Epithelial cell of prostate (primary cell): ENCODE measurements at regions not wholly inside any gene's neighbourhood (a gene's known extent, or its start where the extent isn't known, plus 50 kb on each side); places are given as distances from the start of the nearest gene placed in this dataset.

ENCODE experiments used
- DNase-seq: peaks from one replicate; pipeline ENCODE4 v3.0.0-alpha.2; 2011; ENCODE audit warnings: low read depth, low spot score
- H3K27ac ChIP-seq: fragments of 450-650 bp; 2 replicates; pipeline ENCODE4 v1.5.1; 2017; ENCODE audit warnings: mild to moderate bottlenecking

DNA sequence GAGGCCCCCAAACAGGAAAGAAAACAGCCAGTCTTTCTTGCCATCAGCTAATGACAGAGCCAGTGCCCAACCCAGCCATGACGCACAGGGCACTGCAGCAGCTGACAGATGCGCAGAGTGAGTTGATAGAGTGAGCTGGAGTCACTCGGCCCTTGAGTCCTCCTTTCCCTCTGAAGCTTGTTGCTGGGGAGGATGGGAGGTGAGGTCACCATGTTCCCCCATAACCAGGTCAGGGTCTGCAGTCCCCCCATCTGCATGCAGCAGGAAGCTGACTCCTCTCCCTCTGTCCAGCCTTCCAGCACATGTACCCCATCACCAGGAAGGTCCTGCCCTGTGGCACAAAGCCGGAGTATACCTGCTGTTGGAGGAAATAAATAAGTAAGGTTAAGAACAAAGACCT lies 174.6 kb downstream of the ABHD5 start:
- H3K27ac ChIP-seq = peak overlapping the region; percentile 96
- DNase-seq = no peak

DNA sequence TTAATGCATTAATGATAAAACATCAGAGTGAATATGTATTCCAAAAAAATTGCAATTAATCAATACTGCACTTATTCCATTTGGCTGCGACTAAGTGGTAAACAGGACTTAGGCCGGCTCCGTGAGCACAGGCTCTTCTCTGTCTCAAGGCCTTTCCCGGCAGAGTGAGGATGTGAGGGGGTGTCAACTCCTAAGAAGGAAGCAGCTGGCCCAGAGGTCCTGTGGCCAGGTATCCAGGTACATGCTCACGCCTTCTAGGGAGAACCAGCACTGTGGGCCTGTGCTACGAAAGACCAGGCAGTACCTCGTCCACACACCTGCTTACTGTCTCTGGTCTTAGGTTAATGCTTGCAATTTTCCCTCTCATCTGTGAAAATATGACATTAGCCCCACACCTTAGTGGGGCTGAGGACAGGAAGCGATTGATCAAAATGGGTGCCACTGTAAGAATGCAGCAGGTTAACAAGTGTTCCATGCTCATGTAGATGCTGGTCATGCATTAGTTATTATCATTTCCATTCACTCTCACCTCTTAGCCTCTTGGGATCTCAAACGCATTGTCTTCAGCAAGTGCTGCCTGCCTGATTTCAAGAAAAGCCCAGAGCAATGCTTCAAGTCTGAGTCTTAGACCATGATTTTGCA lies 175.3 kb downstream of the ABHD5 start:
- H3K27ac ChIP-seq = peak overlapping the region; percentile 96
- no peak for DNase-seq

DNA sequence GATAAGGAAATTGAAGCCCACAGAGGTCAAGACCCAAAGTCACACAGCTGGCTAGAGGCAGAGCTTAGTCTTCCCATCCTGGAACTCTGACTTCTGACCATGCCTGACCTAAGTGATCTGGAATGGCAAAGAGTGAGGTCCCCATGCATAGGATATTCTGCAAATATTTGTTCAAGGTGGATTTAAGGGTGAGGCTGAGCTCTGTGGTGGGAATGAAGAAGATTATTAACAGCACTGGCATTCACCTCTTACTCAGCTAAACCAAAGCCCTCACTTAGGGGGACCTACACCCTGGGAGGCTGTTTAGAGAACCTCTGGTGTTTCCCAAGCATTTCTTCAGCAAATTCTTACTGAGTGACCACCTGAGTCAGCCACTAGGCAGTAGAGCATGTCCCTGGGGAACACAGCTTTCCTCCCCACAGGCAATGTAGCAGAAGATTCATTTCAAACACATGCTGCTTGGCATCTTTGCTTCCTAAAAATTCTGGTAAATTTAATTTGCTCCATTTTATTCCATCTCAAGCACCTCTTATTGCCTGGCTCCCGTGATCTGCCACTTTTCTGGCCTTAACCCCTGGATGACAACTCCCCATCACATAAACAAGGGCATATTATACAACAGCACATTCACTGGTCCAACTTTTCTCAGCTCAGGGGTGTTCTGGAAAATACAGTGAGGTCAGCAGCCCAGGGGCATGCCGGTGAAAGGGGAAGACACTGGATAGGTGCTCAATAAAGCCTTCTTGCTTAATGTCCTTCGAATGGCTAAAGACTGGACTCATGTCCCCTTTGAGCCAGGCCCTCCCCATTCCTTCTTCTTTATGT lies 176.0 kb downstream of the ABHD5 start:
- DNase-seq = no peak
- peak overlapping the region; percentile 96 for H3K27ac ChIP-seq

DNA sequence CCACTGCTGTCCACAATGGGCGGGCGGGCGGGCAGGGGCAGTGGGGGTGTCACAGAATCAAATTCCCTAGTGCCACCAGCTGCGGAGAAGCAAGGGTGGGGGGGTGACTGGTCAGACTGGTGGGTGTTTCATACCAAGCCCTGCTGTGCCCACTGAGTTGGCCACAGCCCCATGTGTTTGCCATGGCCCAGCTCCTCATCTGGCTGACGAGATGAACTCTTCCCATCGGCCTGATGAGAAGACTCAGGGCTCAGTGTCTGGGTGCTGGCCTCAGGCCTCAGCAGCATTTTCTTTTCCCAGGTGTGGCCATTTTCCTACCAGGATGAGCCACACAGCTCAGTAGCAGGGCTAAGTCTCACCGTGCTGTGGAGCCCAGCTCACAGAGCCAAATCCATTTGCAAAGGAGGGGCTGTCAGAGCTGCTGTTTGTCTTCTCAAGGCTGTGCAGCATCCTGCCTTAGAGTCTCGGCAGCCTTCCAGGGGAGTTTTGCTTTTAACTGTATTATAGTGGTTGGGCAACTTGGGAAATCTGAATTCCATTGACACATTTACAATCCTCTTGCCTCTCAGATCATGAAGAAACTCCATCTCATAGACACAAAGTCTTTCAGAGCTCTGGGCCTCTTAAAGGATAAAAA lies 176.8 kb downstream of the ABHD5 start:
- no peak for DNase-seq
- H3K27ac ChIP-seq = peak overlapping the region; percentile 96

DNA sequence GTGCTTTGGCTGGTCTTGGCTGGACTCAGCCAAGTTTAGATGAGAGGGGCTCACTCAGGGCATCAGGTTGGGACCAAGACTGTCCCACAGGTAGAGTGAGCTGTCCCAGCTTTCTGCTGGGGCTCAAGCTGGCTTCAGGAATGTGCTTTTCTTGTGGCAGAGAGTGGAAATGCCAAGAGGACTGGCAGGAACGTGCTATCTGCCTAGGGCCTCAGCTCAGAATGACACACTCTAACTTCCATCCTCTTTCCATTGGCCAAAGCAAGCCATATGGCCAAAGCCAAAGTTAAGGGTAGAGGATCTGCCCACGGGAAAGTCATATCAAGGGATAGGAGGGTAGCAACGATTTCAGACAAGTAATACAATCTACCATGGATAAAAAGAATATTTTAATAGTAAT lies 178.8 kb downstream of the ABHD5 start:
- no peak for DNase-seq
- H3K27ac ChIP-seq = peak overlapping the region; percentile 96

DNA sequence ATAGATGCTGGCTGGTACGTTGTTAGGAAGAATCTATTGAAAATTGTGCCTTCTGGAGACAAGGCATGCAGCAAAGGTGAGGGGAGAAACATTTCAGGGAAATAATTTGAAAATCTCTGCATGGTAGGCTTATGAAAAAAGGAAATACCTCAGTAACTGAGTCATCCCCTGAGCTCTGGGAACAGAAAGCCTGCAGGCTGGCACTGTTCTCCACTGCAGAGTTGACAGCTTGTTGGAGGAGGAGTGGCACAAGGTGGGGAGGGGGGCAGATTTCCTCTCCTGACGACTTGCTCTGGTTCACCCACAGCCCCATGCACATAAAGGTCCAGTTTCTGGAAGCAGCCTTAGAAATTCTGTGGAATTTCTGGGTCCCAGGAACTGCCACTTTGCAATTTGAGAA lies 179.4 kb downstream of the ABHD5 start:
- H3K27ac ChIP-seq = peak overlapping the region; percentile 96
- DNase-seq = no peak

DNA sequence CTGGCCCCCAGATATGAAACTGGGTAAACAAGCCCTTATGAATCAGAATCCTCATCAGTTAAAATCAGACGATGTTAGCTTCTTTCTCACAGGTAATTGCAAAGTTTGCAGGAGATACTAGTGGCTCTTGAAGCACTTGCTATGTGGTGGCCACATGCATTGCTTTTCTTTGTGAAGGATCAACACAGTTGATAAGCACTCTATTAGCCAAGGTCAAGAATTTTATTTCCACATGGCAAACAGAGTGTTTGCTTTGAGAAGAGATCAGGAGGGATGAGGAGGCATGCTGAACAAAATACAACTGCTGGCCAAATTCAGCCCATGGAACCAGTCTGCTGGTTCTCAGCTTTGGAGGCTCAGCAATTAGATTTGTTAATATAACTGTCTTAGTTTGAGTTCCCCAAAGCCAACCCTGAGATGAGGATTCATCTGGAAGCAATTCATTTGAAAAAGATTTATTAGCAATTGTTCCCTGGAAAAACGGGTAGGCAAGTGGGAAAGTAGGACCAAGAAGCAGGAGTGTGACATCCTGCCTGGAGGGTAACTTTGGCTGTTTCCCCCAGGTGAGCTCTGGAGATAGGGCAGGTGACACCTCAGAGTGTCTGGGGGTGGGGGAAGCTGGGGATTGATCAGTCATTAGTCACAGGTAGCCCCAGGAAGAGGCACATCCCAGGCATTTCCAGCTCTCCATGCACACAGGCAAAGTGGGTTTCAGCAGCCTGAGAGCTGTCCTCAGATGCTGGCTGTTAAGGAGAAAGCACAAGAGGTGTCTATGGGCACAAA lies 180.3 kb downstream of the ABHD5 start:
- DNase-seq = no peak
- peak overlapping the region; percentile 96 for H3K27ac ChIP-seq

DNA sequence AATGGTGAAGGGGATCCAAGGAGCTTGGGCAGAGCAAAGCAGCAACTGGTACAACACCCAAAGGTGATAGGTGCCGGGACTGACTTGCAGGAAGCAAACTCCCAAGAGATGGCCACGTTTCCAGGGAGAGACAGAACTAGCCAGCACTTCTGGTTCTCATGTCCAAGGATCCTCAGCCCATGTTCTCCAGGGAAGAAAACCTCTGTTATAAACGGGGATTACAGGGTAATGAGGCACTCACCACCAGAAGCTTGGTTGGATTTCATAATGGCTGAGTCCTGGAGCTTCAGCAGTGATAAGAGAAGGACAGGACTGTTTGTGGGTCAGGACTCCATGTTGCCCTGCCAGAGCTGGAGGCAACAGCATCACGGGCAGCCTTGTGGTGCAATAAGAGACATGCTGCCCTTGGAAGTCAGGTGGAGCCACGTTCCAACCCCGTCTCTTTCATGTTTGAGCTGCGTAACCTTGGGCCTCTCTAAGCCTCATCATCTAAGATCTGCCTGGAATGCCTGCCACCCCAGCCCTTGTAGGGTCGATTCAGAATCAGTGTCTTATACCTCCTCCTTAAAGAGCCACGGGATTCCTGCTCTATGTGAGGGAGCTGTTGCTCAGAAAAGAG lies 181.0 kb downstream of the ABHD5 start:
- DNase-seq = no peak
- peak overlapping the region; percentile 96 for H3K27ac ChIP-seq

DNA sequence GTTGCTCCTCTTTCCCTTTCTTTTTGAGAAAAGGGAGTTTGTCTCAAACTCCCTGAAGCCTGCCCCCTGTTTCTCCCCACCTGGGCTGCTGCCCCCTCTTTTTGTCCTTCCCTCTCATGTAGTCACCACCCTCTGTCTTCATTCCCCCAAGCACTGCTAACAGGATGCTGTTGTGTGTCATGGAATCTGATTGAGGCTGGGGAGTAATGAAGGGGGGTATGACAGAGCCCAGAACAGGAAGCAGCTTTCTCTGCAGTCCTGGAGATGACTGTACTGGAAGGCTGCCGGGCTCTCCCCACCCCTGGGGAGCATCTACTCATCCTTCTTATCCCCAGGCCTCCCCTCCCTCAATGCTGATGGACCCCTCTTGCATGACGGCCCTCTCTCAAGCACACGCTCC lies 181.6 kb downstream of the ABHD5 start:
- DNase-seq = peak; percentile 49
- peak overlapping the region; percentile 96 for H3K27ac ChIP-seq

DNA sequence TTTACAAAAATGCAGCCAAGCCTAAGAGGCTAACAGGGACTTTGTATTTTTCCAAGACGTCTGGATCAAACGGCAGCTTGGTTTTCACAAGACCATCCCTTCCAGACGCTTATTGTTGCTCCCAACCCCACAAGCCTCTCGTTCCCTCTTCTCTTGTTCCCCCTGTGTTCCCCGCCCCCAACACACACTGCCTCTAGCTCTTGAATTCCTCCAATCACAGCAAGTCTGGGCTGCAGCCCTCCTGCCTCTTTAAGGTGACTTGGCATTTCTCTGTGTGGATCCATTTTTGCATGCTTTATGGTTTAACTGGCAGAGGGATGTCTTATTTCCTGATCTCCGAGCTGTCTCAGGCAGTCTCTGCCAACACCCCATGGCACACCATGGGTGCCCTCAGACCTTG lies 182.2 kb downstream of the ABHD5 start:
- DNase-seq = no peak
- H3K27ac ChIP-seq = peak overlapping the region; percentile 96

DNA sequence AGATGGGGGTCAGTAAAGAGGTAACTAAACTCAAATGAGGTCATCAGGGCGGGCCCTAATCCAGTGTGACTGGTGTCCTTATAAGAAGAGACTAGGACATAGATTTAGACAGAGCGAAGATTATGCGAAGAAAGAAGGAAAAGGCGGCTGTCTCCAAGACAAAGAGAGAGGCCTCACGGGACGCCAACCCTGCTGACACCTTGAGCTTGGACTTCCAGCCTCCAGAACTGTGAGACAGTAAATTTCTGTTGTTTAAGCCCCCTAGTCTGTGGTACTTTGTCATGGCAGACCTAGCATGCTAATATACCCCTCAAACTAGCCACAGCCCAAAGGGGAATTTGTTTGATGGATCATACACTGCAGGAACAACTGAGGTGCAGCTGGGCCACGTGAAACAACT lies 183.0 kb downstream of the ABHD5 start:
- peak overlapping the region; percentile 96 for H3K27ac ChIP-seq
- DNase-seq = no peak

DNA sequence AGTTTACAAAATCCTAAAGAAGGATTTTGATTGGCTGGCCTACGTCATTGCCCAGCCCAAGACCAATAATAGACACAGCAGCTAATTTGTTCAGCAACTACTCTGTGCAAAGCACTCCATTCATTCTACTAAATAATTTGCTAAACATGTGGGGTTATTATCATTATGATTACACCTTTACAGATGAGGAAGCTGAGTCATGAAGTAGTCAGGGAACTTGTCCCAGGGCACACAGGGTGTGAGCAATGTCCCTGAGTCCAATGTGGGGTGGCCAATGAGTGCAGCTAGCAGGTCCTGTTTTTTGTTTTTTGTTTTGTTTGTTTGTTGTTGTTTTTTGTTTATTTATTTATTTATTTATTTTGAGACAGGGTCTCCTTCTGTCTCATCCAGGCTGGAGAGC lies 183.6 kb downstream of the ABHD5 start:
- H3K27ac ChIP-seq = peak overlapping the region; percentile 96
- no peak for DNase-seq

DNA sequence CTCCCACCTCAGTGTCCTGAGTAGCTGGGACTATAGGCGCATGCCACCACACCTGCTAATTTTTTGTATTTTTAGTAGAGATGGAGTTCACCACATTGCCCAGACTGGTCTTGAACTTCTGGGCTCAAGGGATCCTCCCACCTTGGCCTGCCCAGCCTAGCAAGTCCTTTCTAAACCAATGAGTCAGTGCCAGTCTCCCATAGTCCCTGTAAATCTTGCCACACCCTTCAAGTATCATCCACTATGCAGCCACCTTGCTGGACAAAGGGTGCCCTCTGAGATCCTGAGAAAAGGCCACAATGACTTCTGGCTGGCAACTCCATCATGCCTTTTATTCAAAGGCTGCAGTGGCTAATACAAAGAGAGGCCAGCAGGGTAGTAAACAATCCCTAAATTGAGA lies 184.0 kb downstream of the ABHD5 start:
- no peak for DNase-seq
- H3K27ac ChIP-seq = peak overlapping the region; percentile 96

DNA sequence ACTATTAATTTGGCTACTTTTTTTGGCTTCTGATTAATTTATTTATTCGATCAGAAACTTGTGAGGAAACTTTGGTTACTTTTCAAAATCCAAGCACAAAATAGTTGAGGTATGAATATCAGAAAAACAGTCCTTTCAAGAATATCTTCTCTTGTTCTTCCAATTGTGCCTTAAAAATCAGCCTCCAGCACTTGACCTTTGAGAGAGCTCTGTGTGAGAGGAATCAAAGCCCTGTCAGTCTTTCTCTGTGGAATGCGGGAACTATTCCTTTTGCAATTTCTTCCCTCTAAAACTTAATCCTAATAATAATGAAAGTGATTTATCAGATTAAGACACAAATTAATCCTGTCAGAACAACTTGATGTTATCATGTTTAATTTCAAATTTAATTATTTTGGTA lies 185.9 kb downstream of the ABHD5 start:
- DNase-seq = no peak
- no peak overlapping the region for H3K27ac ChIP-seq

DNA sequence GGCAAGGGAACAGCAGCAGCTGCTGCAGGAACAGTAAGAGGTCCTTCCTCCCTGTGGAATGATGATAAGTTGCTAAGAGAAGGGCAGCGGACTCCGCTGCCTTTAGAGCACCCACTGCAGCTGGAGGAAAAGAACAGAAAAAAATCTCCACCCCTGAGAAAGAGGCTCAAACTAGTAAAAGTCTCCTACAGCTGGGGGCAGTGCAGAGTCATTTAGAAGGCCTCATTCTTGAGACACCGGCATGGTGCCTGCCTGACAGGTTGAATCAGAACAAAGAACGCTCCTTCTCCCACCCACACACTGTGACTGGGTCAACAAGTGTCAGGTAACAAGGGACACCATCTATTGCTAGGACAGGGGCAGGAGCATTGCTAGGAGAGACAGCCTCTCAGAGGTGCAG lies 188.4 kb downstream of the ABHD5 start:
- no peak for DNase-seq
- H3K27ac ChIP-seq = no peak overlapping the region

DNA sequence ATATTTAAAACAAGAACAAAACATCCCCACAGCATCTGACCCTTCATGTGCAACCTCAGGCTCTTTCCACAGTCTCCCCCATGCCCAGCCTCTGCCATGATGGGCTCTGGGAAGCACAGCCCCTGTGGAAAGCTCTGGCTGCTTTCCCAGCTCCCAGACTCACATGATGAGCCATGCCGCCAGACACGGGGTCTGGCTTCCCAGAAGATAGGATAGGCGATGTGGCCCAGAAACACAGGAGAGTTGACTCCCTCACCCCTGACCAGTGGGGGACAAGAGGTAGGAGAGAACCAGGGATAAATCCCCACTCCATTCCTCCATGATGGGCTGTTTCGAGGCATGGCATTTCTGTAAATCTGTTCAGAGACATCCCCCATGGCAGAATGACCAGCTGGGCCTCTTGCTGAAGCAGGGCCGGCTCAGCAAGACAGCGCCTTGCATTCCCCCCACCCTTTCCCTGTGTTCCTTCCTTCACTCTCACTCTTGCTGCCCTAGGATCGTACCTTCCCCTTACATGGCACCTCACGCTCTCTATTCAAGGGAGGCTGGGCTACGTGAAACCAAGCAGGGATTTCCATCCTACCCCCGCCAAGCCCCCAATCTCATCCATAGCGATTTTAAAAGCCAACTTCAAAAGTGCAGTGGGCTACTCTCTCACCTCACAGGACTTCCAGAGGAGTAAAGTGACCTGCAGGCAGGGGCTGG lies 192.4 kb downstream of the ABHD5 start:
- H3K27ac ChIP-seq = no peak overlapping the region
- no peak for DNase-seq

DNA sequence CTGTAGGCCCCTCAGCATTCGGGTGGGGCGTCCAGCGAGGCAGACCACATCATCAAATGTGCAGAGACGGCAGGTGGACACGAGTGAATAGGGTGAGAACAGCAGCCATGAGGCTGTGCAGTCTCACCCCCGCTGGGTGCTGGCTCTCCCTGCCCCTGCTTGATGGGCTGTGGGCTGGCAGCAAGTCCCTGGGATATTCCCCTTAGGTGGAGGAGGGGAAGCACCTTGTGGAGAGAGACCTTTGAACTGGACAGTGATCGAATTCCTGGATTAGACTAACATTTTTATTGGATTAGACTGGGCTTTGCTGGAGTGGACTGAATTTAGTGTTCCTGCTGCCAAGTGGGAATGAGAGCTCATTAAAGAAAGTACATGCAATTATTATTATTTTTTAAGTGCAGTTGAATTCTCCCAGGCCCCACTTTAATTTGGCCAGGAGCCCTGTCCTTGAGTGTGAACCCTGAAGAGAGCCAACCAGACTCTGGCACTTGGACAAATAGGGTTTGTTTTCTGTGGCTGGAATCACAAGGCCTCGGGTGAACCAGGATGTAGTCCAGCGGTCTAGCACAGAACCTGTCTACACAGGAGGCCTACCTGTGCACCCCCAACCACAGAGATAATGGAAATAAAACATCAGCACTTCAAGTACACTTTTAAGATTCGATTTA lies 193.1 kb downstream of the ABHD5 start:
- no peak overlapping the region for H3K27ac ChIP-seq
- DNase-seq = no peak

DNA sequence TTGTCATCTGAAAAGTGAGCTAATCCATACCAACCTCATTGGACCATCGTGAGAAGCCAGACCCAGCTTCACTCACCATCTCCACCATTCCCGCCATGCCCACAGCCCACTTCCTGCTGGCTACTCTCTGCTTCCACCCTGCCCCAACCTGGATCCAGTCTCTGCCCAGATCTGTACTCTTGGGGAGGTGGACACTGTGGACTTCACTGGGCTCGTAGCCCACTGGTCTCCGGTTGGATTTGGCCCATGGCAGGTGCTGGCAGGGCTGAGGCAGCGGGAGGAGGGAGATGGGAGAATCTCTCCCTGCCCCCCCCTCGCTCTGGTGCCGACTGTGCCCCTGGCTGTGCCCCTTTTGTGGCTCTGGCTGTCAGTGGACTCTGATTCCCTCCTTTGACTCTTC lies 193.8 kb downstream of the ABHD5 start:
- no peak for DNase-seq
- H3K27ac ChIP-seq = no peak overlapping the region
